Spinal cord (tissue), 9 donors: ENCODE measurements at regions not wholly inside any gene's neighbourhood (a gene's known extent, or its start where the extent isn't known, plus 50 kb on each side); places are given as distances from the start of the nearest gene placed in this dataset.
A peak's percentile ranks its signal among the peaks of the same experiment; 100 is the strongest.

Source experiments
- DNase-seq, 6 donors: peaks; one replicate each; pipeline versions ENCODE4 v3.0.0 to v3.0.0-alpha.2; 2013 to 2015; ENCODE audit warnings: low spot score in 6 of 6, low read depth in 4 of 6
- H3K27ac ChIP-seq: one replicate; pipeline ENCODE4 v1.5.1; 2013; ENCODE audit warnings: low read depth, low read length, control low read depth
- H3K27me3 ChIP-seq: one replicate; pipeline ENCODE4 v1.6.1; 2013; ENCODE audit warnings: low read length; ENCODE audit not compliant: control insufficient read depth, insufficient read depth
- H3K36me3 ChIP-seq: one replicate; pipeline ENCODE4 v1.6.1; 2013; ENCODE audit warnings: low read length; ENCODE audit not compliant: control insufficient read depth, insufficient read depth
- H3K4me1 ChIP-seq: one replicate; pipeline ENCODE4 v1.6.1; 2013; ENCODE audit warnings: low read length; ENCODE audit not compliant: control insufficient read depth, insufficient read depth
- H3K4me3 ChIP-seq: one replicate; pipeline ENCODE4 v1.5.1; 2013; ENCODE audit warnings: low read depth, low read length, control low read depth
- H3K9me3 ChIP-seq: one replicate; pipeline ENCODE4 v1.6.1; 2013; ENCODE audit warnings: low read length; ENCODE audit not compliant: control insufficient read depth, insufficient read depth
- WGBS: methylation state at CpG from one replicate; pipeline ENCODE4 v1.1.5; 2013; ENCODE audit warnings: missing lambda C conversion rate; ENCODE audit not compliant: insufficient coverage; 5-methylcytosine and 5-hydroxymethylcytosine counted together
- donor health status: healthy.

GRCh38 chr6:169069356-169069755, 184.3 kb downstream of the THBS2 start:
- no peak for DNase-seq
- Histone ChIP-seq H3K36me3 (no peaks in the 10 kb centered on the region), H3K4me1 (no peaks in the 10 kb centered on the region), H3K4me3 (no peak overlapping the region), H3K27me3 (no peaks in the 10 kb centered on the region), H3K27ac (no peak overlapping the region), H3K9me3 (no peaks in the 10 kb centered on the region)
- 74% methylated on average over 3 of the region's 7 CpGs for WGBS

GRCh38 chr6:169064194-169064593, 189.5 kb downstream of the THBS2 start:
- no peaks in the 10 kb centered on the region for H3K4me1 ChIP-seq
- no peak overlapping the region for H3K27ac ChIP-seq
- WGBS = 54% methylated on average over 3 of the region's 7 CpGs
- peak in 1 of 6 donors; percentile 14 for DNase-seq
- H3K27me3 ChIP-seq = no peaks in the 10 kb centered on the region
- no peaks in the 10 kb centered on the region for H3K9me3 ChIP-seq
- no peak overlapping the region for H3K4me3 ChIP-seq
- no peaks in the 10 kb centered on the region for H3K36me3 ChIP-seq

GRCh38 chr6:169062272-169062671, 191.4 kb downstream of the THBS2 start:
- no peaks in the 10 kb centered on the region for H3K4me1 ChIP-seq
- WGBS = 94% methylated on average over 12 of the region's 12 CpGs
- no peak overlapping the region for H3K4me3 ChIP-seq
- DNase-seq = no peak
- H3K27ac ChIP-seq = no peak overlapping the region
- H3K36me3 ChIP-seq = no peaks in the 10 kb centered on the region
- no peaks in the 10 kb centered on the region for H3K27me3 ChIP-seq
- H3K9me3 ChIP-seq = no peaks in the 10 kb centered on the region

- no peak overlapping the region for H3K27ac ChIP-seq
- H3K9me3 ChIP-seq = no peaks in the 10 kb centered on the region
- no peak overlapping the region for H3K4me3 ChIP-seq
- no peak for DNase-seq
- no peaks in the 10 kb centered on the region for H3K27me3 ChIP-seq
- no peaks in the 10 kb centered on the region for H3K36me3 ChIP-seq
- WGBS = 94% methylated on average over 12 of the region's 12 CpGs
- H3K4me1 ChIP-seq = no peaks in the 10 kb centered on the region
Measured at GRCh38 chr6:169058634-169059033, 195.0 kb downstream of the THBS2 start.

- Histone ChIP-seq H3K4me3 (no peak overlapping the region), H3K27me3 (no peaks in the 10 kb centered on the region), H3K4me1 (no peaks in the 10 kb centered on the region), H3K27ac (no peak overlapping the region), H3K36me3 (no peaks in the 10 kb centered on the region), H3K9me3 (no peaks in the 10 kb centered on the region)
- no peak for DNase-seq
Measured at GRCh38 chr6:169052462-169052861, 201.2 kb downstream of the THBS2 start.

GRCh38 chr6:169051371-169051770, 202.3 kb downstream of the THBS2 start:
- Histone ChIP-seq H3K4me1 (no peaks in the 10 kb centered on the region), H3K4me3 (no peak overlapping the region), H3K27me3 (no peaks in the 10 kb centered on the region), H3K27ac (no peak overlapping the region), H3K36me3 (no peaks in the 10 kb centered on the region), H3K9me3 (no peaks in the 10 kb centered on the region)
- DNase-seq = no peak
- no CpG with 5 or more reads among the region's 1 CpG for WGBS

- Histone ChIP-seq H3K4me3 (no peak overlapping the region), H3K9me3 (no peaks in the 10 kb centered on the region), H3K27ac (no peak overlapping the region), H3K4me1 (no peaks in the 10 kb centered on the region), H3K27me3 (no peaks in the 10 kb centered on the region), H3K36me3 (no peaks in the 10 kb centered on the region)
- no peak for DNase-seq
- 95% methylated on average over 6 of the region's 11 CpGs for WGBS
Measured at GRCh38 chr6:169048865-169049205, 204.8 kb downstream of the THBS2 start.

- DNase-seq = no peak
- Histone ChIP-seq H3K27me3 (no peaks in the 10 kb centered on the region), H3K36me3 (no peaks in the 10 kb centered on the region), H3K27ac (no peak overlapping the region), H3K4me3 (no peak overlapping the region), H3K9me3 (no peaks in the 10 kb centered on the region), H3K4me1 (no peaks in the 10 kb centered on the region)
- WGBS = 86% methylated on average over 8 of the region's 18 CpGs
Measured at GRCh38 chr6:169048185-169048864, 205.3 kb downstream of the THBS2 start.

GRCh38 chr6:169047345-169047744, 206.3 kb downstream of the THBS2 start:
- Histone ChIP-seq H3K27ac (no peak overlapping the region), H3K4me1 (no peaks in the 10 kb centered on the region), H3K9me3 (no peaks in the 10 kb centered on the region), H3K4me3 (no peak overlapping the region), H3K27me3 (no peaks in the 10 kb centered on the region), H3K36me3 (no peaks in the 10 kb centered on the region)
- 85% methylated on average over 6 of the region's 6 CpGs for WGBS
- no peak for DNase-seq

- Histone ChIP-seq H3K4me1 (no peaks in the 10 kb centered on the region), H3K4me3 (no peak overlapping the region), H3K27ac (no peak overlapping the region), H3K9me3 (no peaks in the 10 kb centered on the region), H3K36me3 (no peaks in the 10 kb centered on the region), H3K27me3 (no peaks in the 10 kb centered on the region)
- no peak for DNase-seq
- 63% methylated on average over 5 of the region's 10 CpGs for WGBS
Measured at GRCh38 chr6:169046483-169047192, 207.0 kb downstream of the THBS2 start.
